Endodermal cell (in vitro differentiated cells): ENCODE measurements at regions not wholly inside any gene's neighbourhood (a gene's known extent, or its start where the extent isn't known, plus 50 kb on each side); places are given as distances from the start of the nearest gene placed in this dataset.

Source experiments
- DNase-seq: peaks from one replicate; pipeline ENCODE4 v3.0.0-alpha.2; 2017
- H3K27ac ChIP-seq: 2 replicates; pipeline ENCODE4 v1.5.1; 2013; ENCODE audit warnings: mild to moderate bottlenecking, low read depth, low read length, moderate library complexity
- H3K27me3 ChIP-seq: 2 replicates; pipeline ENCODE4 v1.6.1; 2013; ENCODE audit warnings: mild to moderate bottlenecking, low read length, moderate library complexity; ENCODE audit not compliant: insufficient read depth, control insufficient read depth, poor library complexity, severe bottlenecking
- H3K36me3 ChIP-seq: 2 replicates; pipeline ENCODE4 v1.7.0; 2013; ENCODE audit warnings: mild to moderate bottlenecking, low read length, moderate library complexity; ENCODE audit not compliant: control insufficient read depth, insufficient read depth
- H3K4me1 ChIP-seq: one replicate; pipeline ENCODE4 v1.7.0; 2013; ENCODE audit warnings: low read length; ENCODE audit not compliant: control insufficient read depth, insufficient read depth
- H3K4me3 ChIP-seq: 2 replicates; pipeline ENCODE4 v1.5.1; 2013; ENCODE audit warnings: mild to moderate bottlenecking, low read length, moderate library complexity
- H3K9ac ChIP-seq: 2 replicates; pipeline ENCODE4 v1.6.1; 2013; ENCODE audit warnings: mild to moderate bottlenecking, low read length, moderate library complexity; ENCODE audit not compliant: poor library complexity, severe bottlenecking; ENCODE audit errors: extremely low read depth
- H3K9me3 ChIP-seq: 2 replicates; pipeline ENCODE4 v1.6.1; 2013; ENCODE audit warnings: mild to moderate bottlenecking, low read length, moderate library complexity; ENCODE audit not compliant: control insufficient read depth
- H3K27ac Mint-ChIP-seq: 2 replicates; pipeline ENCODE4 v1.8.0; 2020; ENCODE audit warnings: mixed read lengths
- H3K27me3 Mint-ChIP-seq: 2 replicates; pipeline ENCODE4 v1.8.0; 2021; ENCODE audit warnings: mild to moderate bottlenecking, mixed read lengths; ENCODE audit not compliant: insufficient read depth
- H3K36me3 Mint-ChIP-seq: 2 replicates; pipeline ENCODE4 v1.8.0; 2020; ENCODE audit warnings: low read depth, mixed read lengths
- H3K4me1 Mint-ChIP-seq: 2 replicates; pipeline ENCODE4 v1.8.0; 2020; ENCODE audit warnings: mixed read lengths
- H3K4me3 Mint-ChIP-seq: 2 replicates; pipeline ENCODE4 v1.8.0; 2020; ENCODE audit warnings: mild to moderate bottlenecking, moderate library complexity, mixed read lengths
- H3K9me3 Mint-ChIP-seq: 2 replicates; pipeline ENCODE4 v1.8.0; 2020; ENCODE audit warnings: mild to moderate bottlenecking, mixed read lengths
- WGBS, 2 experiments: methylation state at CpG; one replicate each; pipeline versions ENCODE4 v1.1.5 to v1.1.7; 2013; ENCODE audit warnings: missing lambda C conversion rate in 2 of 2, mixed read lengths in 1 of 2; ENCODE audit not compliant: insufficient coverage in 1 of 2, insufficient read length in 1 of 2; 5-methylcytosine and 5-hydroxymethylcytosine counted together
- TF ChIP-seq, protein P1 (sequence below): fragments of 200-600 bp; sonication (generic); conservative IDR thresholded peaks from 2 replicates; pipeline ENCODE4 v1.5.0; 2021; ENCODE audit warnings: antibody characterized with exemption, mild to moderate bottlenecking

DNA sequence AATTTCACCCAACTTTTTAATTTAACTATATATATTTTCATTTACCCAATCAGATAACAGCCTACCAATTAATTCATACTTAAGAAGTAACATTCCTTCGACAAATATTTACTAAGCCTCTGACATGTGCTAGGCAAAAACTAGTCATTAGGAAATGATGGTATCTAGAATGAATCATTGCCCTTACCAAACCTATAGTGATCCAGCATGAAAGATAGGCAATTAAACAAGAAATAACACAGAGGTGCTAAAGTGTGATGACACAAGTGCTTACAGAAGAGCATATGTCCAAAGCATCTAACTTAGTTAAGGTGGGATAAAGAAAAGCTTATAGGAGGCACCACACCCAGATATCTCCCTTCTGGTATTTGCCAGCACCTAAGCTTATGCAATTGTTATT is 166.5 kb upstream of the RASSF8 start:
- Histone ChIP-seq H3K9ac (no peak overlapping the region), H3K27ac (no peak overlapping the region), H3K9me3 (no peaks in the 10 kb centered on the region), H3K4me1 (no peaks in the 10 kb centered on the region), H3K27me3 (no peaks in the 10 kb centered on the region), H3K36me3 (no peaks in the 10 kb centered on the region), H3K4me3 (no peak overlapping the region)
- DNase-seq = no peak
- H3K27ac Mint-ChIP-seq = no peak overlapping the region
- H3K4me3 Mint-ChIP-seq = no peak overlapping the region
- TF ChIP-seq, protein P1, sequence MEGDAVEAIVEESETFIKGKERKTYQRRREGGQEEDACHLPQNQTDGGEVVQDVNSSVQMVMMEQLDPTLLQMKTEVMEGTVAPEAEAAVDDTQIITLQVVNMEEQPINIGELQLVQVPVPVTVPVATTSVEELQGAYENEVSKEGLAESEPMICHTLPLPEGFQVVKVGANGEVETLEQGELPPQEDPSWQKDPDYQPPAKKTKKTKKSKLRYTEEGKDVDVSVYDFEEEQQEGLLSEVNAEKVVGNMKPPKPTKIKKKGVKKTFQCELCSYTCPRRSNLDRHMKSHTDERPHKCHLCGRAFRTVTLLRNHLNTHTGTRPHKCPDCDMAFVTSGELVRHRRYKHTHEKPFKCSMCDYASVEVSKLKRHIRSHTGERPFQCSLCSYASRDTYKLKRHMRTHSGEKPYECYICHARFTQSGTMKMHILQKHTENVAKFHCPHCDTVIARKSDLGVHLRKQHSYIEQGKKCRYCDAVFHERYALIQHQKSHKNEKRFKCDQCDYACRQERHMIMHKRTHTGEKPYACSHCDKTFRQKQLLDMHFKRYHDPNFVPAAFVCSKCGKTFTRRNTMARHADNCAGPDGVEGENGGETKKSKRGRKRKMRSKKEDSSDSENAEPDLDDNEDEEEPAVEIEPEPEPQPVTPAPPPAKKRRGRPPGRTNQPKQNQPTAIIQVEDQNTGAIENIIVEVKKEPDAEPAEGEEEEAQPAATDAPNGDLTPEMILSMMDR = no peak
- H3K27me3 Mint-ChIP-seq = no peaks in the 10 kb centered on the region
- H3K9me3 Mint-ChIP-seq = no peaks in the 10 kb centered on the region
- no peaks in the 10 kb centered on the region for H3K36me3 Mint-ChIP-seq
- WGBS, 2 experiments = 100% methylated on average over 1 of the region's 1 CpG; no CpG with 5 or more reads in 1 of the 2 experiments
- peaks cover 12% of the 10 kb centered on the region for H3K4me1 Mint-ChIP-seq

DNA sequence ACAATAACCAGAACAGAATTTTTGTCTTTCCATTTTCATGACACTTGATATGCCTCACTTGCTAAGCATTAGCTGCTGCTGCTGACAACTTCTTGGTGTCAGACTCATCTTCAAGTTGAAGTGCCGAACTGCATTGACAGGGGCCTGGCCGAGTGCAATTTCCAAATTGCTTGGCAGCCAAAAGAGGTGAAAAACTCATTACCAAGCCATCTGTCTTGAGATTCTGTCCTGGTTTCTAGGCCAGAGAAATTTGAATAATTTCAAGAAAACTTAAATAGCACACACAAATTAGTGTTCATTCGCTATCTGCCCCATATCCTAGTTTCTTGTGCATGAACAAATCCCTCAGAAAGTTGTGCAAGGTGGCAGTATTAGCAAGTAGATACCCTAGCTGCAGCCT is 165.3 kb upstream of the RASSF8 start:
- Histone ChIP-seq H3K4me3 (no peak overlapping the region), H3K9ac (no peak overlapping the region), H3K36me3 (no peaks in the 10 kb centered on the region), H3K27me3 (no peaks in the 10 kb centered on the region), H3K27ac (no peak overlapping the region), H3K4me1 (no peaks in the 10 kb centered on the region), H3K9me3 (no peaks in the 10 kb centered on the region)
- Mint-ChIP-seq H3K27ac (no peak overlapping the region), H3K4me3 (no peak overlapping the region), H3K27me3 (no peaks in the 10 kb centered on the region), H3K9me3 (no peaks in the 10 kb centered on the region), H3K4me1 (peaks cover 12% of the 10 kb centered on the region), H3K36me3 (no peaks in the 10 kb centered on the region)
- TF ChIP-seq, protein P1 = no peak
- DNase-seq = no peak
- 95 to 98% methylated on average over 3 of the region's 3 CpGs for WGBS, 2 experiments

DNA sequence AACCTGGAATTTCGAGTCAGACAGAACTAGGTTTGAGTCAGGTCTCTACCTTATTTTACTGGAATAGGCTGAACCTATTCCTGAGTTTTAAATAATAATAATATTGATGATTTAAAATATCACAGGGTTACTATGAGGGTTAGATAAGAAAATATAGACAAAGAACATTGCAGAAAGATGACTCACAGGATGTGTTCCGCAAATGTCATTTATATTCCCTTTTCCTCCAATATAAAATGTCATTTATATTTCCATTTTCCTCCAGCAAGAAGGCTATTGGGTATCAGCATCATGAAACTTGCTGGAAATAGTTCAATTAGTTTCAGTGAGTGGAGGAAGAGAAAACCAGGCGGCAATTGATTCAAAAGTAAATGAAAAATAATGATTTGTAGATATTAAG is 163.9 kb upstream of the RASSF8 start:
- H3K27ac Mint-ChIP-seq = no peak overlapping the region
- WGBS, 2 experiments = 86 to 100% methylated on average over 1 to 3 of the region's 3 CpGs
- TF ChIP-seq, protein P1 = no peak
- H3K9me3 Mint-ChIP-seq = no peaks in the 10 kb centered on the region
- Histone ChIP-seq H3K4me3 (no peak overlapping the region), H3K9ac (no peak overlapping the region), H3K36me3 (no peaks in the 10 kb centered on the region), H3K4me1 (no peaks in the 10 kb centered on the region), H3K9me3 (no peaks in the 10 kb centered on the region), H3K27me3 (no peaks in the 10 kb centered on the region), H3K27ac (no peak overlapping the region)
- no peaks in the 10 kb centered on the region for H3K27me3 Mint-ChIP-seq
- no peak for DNase-seq
- H3K36me3 Mint-ChIP-seq = no peaks in the 10 kb centered on the region
- H3K4me1 Mint-ChIP-seq = peaks cover 7% of the 10 kb centered on the region
- H3K4me3 Mint-ChIP-seq = no peak overlapping the region
